Motor neuron (in vitro differentiated cells): ENCODE measurements at regions not wholly inside any gene's neighbourhood (a gene's known extent, or its start where the extent isn't known, plus 50 kb on each side); places are given as distances from the start of the nearest gene placed in this dataset.
"Not testable (repeated sequence)": the region's sequence is repeated elsewhere in the genome, so short reads cannot be mapped to it uniquely, and the experiment has no call there.

ENCODE experiments used
- ATAC-seq, 8 experiments: fragments of 200-7000 bp; cut with Tn5 transposase; replicated peaks in 6 of 8; 2 replicates each; pipeline ENCODE4 v1.8.0; 2021; ENCODE audit warnings: mild to moderate bottlenecking in 8 of 8, moderate library complexity in 8 of 8
- H3K27ac ChIP-seq, 2 donors: fragments of 250-450 bp; sonication (Bioruptor Pico); 2 replicates each; pipeline ENCODE4 v1.9.0; 2021; ENCODE audit warnings: antibody characterized with exemption in 2 of 2, mild to moderate bottlenecking in 2 of 2, moderate library complexity in 1 of 2
- H3K4me1 ChIP-seq, 2 donors: fragments of 250-450 bp; sonication (Bioruptor Pico); replicated peaks in 1 of 2; 2 replicates each; pipeline ENCODE4 v1.6.1; 2021; ENCODE audit warnings: antibody characterized with exemption in 2 of 2, mild to moderate bottlenecking in 2 of 2, moderate library complexity in 1 of 2
- H3K4me3 ChIP-seq, 5 donors: fragments of 250-450 bp; sonication (Bioruptor Pico); 2 replicates each; pipeline ENCODE4 v1.9.0; 2021; ENCODE audit warnings: antibody characterized with exemption in 5 of 5, mild to moderate bottlenecking in 5 of 5, moderate library complexity in 4 of 5
- WGBS, 10 experiments: fragments of 450-650 bp; shearing (Covaris generic); methylation state at CpG; one replicate each; pipeline ENCODE4 v1.0.0; 2022; 5-methylcytosine and 5-hydroxymethylcytosine counted together
- in situ Hi-C, 9 experiments: fragments of 400-800 bp; cut with MboI; loops; one replicate each; pipeline ENCODE4 v1.15.0; 2021; ENCODE audit warnings: low sequenced_read_pairs in 9 of 9, low pct_unique_long_range_greater_than_20kb in 2 of 9; ENCODE audit not compliant: unreplicated experiment in 9 of 9

DNA sequence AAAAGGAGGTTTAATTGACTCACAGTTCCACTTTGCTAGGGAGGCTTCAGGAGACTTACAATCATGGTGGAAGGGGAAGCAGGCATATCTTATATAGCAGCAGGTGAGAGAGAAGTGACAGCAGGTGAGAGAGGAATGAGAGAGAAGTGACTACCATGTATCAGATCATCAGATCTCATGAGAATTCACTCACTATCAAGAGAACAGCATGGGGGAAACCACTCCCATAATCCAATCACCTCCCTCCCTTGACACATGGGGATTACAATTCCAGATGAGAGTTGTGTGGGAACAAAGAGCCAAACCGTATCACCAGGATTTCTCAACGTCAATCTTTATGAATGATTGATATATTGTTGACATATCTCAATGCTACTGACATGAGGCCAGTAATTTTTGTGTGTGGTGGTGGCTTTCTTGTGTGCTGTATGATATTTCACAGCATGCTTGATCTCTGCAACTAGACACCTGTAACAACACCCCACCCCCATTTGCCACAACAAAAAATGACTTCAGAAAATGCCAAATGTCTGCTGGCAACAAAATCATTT lies 1470.9 kb upstream of the SEL1L start:
- Histone ChIP-seq H3K4me1 (no peaks in the 10 kb centered on the region), H3K4me3 (no peak overlapping the region), H3K27ac (no peak overlapping the region)
- no peak for ATAC-seq
- in situ Hi-C loops: no loop called here
- 20 to 83% (median 82%) methylated on average over 1 to 2 of the region's 2 CpGs; no CpG with 5 or more reads in 6 of the 10 experiments for WGBS, 10 experiments

DNA sequence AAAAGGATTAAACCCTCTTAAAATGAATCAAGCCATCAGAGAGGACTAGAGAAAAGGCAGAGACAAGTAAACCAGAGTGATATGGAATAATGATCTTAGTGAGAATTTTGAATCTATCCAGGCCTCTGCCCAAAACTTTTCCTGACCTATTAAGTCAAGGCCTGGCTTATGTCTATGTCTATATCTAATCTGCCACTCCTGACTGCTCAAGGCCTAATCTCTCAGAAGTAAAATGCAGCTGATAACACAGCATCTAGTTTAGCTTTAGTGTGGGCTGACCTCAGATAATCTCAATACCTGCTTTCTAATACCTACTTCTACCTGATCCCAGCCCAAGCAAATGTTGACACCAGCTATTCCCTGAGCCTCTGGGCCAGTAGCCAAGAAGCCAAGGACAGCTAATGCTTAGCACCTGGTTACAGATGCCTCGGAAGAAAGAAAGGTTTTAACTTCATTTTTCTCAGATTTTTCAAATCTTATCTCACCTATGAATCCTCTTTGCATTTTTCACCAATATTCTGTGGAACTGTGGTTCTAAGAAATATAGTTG lies 1472.5 kb upstream of the SEL1L start:
- no peak for ATAC-seq
- no peak overlapping the region for H3K4me3 ChIP-seq
- in situ Hi-C loops: no loop called here
- no peaks in the 10 kb centered on the region for H3K4me1 ChIP-seq
- no peak overlapping the region for H3K27ac ChIP-seq
- 0 to 100% (median 67%) methylated on average over 1 of the region's 1 CpG; no CpG with 5 or more reads in 3 of the 10 experiments for WGBS, 10 experiments

DNA sequence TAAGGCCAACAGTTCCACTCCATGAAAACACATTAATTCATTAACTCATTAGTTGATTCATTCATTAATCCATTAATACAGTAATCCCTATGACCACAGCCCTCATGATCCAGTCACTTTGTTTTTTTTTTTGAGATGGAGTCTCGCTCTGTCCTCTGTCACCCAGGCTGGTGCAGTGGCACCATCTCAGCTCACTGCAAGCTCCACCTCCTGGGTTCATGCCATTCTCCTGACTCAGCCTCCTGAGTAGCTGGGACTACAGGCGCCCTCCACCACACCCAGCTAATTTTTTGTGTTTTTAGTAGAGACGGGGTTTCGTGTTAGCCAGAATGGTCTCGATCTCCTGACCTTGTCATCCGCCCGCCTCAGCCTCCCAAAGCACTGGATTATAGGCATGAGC lies 1473.4 kb upstream of the SEL1L start:
- H3K4me1 ChIP-seq, in situ Hi-C loops, H3K4me3 ChIP-seq, ATAC-seq, H3K27ac ChIP-seq: not testable (repeated sequence)
- WGBS, 10 experiments: 74 to 100% (median 87%) methylated on average over 1 to 7 of the region's 7 CpGs; no CpG with 5 or more reads in 2 of the 10 experiments

DNA sequence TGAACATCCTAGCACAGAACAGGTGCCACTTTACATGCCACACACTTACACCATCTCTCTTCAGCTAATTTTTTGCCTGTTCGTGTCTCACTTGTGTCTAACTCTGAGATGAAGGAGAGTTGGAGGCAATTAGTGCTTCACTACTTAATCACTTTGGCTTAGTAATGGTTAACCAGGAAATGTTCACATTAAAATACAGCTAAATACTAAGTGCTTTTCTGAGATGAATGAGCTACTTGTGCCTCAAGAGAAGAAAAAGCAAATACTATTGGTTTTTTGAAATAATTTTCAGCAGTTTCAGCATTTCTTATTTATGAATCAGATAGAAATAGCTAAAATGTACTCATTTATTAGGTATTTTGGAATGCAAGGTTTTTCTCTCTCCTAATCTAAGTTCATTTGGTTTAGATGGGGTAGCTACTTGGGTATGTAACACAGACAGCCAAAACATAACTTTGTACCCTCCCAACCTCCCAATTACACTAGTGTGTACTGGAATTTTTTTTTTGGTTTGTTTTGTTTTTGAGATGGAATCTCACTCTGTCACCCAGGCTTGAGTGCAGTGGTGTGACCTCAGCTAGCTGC lies 1474.1 kb upstream of the SEL1L start:
- in situ Hi-C loops: no loop called here
- Histone ChIP-seq H3K4me1 (no peaks in the 10 kb centered on the region), H3K27ac (no peak overlapping the region), H3K4me3 (no peak overlapping the region)
- 29 to 100% (median 55%) methylated on average over 1 of the region's 1 CpG; no CpG with 5 or more reads in 4 of the 10 experiments for WGBS, 10 experiments
- no peak for ATAC-seq

DNA sequence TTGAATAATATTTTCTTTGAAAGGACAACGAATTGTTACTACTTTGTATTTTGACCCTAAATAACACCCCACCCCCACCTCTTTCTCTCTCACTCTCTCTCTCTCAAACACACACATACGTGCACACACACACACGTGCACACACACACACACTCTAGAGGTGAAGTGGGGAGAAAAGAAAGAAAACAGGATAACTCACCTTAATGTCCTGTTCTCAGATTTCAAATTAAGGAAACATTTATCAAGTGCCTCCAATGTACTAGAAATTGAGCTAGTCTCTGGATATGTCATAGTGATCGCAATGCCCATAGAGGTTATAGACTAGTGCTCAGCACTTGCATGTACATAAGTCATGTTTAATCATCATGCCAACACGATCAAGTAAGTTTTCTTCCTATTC lies 1483.6 kb upstream of the SEL1L start:
- Histone ChIP-seq H3K4me1 (peaks cover 0 to 4% of the 10 kb centered on the region in 2 donors), H3K27ac (no peak overlapping the region), H3K4me3 (no peak overlapping the region)
- WGBS, 10 experiments: 0 to 100% (median 72%) methylated on average over 1 to 3 of the region's 5 CpGs
- in situ Hi-C loops: no loop called here
- no peak for ATAC-seq

DNA sequence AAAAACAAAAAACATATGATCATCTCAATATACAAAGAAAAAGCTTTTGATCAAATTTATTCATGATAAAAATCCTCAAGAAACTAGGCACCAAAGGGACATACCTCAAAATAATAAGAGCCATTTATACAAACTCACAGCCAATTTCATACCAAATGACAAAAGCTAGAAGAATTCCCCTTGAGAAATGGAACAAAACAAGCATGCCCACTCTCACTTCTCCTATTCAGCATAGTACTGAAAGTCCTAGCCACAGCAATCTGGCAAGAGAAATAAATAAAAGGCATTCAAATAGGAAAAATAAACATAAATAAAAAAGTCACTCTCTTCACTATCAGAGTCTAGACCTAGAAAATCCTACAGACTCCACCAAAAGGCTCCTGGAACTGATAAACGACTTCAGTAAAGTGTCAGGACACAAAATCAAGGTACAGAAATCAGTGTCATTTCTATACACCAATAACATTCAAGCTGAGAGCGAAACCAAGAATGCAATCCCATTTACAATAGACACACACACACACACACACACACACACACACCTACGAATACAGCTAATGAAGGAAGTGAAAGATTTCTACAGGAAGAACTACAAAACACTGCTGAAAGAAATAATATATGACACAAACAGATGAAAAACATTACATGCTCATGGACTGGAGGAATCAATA lies 1486.2 kb upstream of the SEL1L start:
- Histone ChIP-seq H3K4me3 (no peak overlapping the region), H3K27ac (no peak overlapping the region), H3K4me1 (peaks cover 0 to 4% of the 10 kb centered on the region in 2 donors)
- no peak for ATAC-seq
- WGBS, 10 experiments: 0 to 100% (median 56%) methylated on average over 1 to 3 of the region's 3 CpGs; no CpG with 5 or more reads in 2 of the 10 experiments
- in situ Hi-C loops: no loop called here

DNA sequence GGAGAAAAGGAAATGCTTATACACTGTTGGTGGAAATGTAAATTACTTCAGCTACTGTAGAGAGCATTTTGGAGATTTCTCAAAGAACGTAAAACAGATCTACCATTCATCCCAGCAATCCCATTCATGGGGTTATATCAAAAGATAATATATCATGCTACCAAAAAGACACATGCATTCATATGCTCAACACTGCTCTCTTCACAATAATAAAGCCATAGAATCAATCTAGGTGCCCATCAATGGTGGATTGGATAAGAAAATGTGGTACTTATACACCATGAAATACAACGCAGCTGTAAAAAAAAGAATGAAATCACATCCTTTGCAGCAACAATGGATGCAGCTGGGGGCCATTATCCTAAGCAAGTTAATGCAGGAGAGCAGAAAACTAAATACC lies 1487.7 kb upstream of the SEL1L start:
- no peak overlapping the region for H3K4me3 ChIP-seq
- 10 to 43% (median 39%) methylated on average over 1 to 2 of the region's 2 CpGs; no CpG with 5 or more reads in 2 of the 10 experiments for WGBS, 10 experiments
- H3K4me1 ChIP-seq: peaks cover 0 to 4% of the 10 kb centered on the region in 2 donors
- ATAC-seq: peak in 3 of 8 experiments; percentile 43 to 62 (median 61)
- in situ Hi-C loops: no loop called here
- no peak overlapping the region for H3K27ac ChIP-seq

DNA sequence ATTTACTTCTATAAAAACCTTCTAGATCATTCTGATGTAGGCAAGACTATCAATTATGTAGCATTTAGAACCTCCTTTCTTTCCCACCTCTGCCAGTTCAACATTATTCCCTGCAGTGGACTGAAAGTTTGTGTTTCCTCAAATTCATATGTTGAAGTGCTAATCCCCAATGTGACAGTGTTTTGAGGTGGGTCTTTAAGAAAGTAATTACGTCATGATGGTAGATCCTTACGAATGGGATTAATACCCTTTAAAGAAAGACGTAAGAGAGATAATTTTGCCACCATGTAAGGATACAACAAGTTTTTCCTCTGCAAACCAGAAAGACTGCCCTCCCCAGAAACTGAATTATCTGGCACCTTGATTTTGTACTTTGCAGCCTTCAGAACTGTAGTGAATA lies 1489.7 kb upstream of the SEL1L start:
- peaks cover 0 to 4% of the 10 kb centered on the region in 2 donors for H3K4me1 ChIP-seq
- no peak overlapping the region for H3K27ac ChIP-seq
- in situ Hi-C loops: no loop called here
- no peak for ATAC-seq
- H3K4me3 ChIP-seq: no peak overlapping the region
- WGBS, 10 experiments: 0 to 100% (median 90%) methylated on average over 1 to 3 of the region's 3 CpGs

DNA sequence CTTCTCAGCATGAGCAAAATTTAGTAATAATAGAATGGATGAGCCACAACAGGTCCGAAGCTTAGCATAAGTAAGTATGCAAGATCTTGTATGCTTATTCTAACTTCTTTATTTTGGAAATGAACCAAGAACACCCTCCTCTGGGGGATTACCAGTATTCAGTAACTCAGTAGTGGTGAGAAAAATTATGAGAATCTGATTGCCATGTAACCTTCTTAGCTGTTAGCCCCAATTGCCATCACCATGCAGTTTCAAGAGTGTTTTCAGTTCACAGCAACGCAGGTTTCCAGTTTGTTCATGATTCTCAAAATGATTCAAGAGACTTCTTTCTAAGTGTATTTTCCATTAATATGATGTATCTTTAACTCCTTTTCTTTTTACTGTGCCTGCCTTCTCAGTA lies 1507.6 kb upstream of the SEL1L start:
- Histone ChIP-seq H3K4me3 (no peak overlapping the region), H3K4me1 (no peaks in the 10 kb centered on the region), H3K27ac (no peak overlapping the region)
- WGBS, 10 experiments: 0 to 100% (median 69%) methylated on average over 1 to 2 of the region's 2 CpGs; no CpG with 5 or more reads in 1 of the 10 experiments
- in situ Hi-C loops: no loop called here
- no peak for ATAC-seq

DNA sequence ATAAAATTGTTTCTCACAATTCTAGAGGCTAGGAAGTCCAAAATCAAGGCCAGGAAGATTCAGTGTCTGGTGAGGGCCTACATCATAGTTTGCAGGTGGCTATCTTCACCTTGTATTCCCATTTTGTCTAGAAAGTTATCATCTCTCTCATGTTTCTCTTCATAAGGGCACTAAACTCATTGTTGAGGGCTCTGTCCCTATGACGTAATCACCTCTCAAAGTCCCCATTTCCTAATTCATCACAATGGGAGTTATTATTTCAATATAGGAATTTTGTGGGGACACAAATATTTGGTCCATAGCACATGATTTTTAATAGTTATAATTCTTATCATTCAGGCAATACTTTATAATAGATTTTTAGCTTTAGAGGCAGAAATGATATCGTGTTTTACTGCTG lies 1509.2 kb upstream of the SEL1L start:
- no peak overlapping the region for H3K4me3 ChIP-seq
- WGBS, 10 experiments: 0 to 100% (median 79%) methylated on average over 1 to 2 of the region's 2 CpGs; no CpG with 5 or more reads in 2 of the 10 experiments
- no peak overlapping the region for H3K27ac ChIP-seq
- no peak for ATAC-seq
- in situ Hi-C loops: no loop called here
- H3K4me1 ChIP-seq: peaks cover 0 to 3% of the 10 kb centered on the region in 2 donors

DNA sequence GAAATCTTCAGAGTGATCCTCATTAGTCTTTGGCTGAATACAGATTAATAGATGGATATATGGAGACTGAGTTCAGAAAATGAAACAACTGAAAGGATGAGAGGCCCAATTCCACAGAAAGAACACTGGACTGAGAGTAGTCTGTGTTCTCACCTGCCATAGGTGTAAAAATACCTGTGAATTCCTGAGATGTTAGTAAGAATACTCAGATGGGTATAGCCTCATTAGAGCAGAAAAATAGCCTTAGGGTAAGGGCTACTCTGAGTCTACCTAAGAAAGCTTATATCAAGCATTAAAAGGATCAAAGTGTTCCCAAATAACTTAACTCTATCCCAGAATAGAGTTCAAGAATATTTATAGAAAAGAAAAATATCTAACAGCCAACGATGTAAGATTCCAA lies 1510.3 kb upstream of the SEL1L start:
- in situ Hi-C loops: no loop called here
- ATAC-seq: no peak
- no peak overlapping the region for H3K4me3 ChIP-seq
- H3K4me1 ChIP-seq: peaks cover 0 to 3% of the 10 kb centered on the region in 2 donors
- WGBS, 10 experiments: 0 to 100% (median 80%) methylated on average over 1 of the region's 1 CpG; no CpG with 5 or more reads in 1 of the 10 experiments
- no peak overlapping the region for H3K27ac ChIP-seq

DNA sequence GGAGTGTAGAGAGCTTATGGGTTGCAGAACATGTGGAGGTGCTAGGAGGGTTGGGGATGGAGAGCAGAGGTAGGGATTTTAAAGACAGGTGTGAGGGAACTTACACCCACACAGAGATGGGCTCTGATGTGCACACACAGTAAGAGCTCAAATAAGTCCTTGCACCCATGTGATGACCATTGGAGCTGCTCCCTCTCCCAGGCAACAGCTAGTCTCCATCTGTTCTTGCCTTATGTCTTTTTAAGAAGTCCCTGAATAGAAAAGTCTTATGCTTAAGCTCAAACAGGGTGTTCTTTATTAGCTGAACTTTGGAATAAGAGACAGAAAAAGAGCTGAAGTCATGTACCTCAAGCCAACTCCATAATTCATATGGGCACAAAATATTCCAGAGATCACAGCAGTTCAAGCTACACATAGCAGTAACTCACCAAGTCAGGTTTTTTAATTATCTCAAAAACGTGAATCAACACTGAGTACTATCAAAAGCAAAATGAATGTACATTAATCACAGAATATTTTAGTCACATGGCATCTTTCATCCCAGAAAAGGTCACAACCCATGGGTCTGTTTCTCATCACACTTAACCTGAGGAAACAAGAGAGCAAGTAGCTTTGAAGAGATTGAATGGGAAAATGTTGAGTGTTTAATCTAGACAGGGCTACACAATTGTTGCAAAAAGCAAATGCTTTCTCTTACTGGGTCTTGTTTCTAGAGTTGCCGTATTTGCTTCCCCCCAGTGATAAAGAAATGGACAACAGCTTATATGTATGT lies 1513.6 kb upstream of the SEL1L start:
- H3K4me3 ChIP-seq: no peak overlapping the region
- H3K4me1 ChIP-seq: peaks cover 0 to 3% of the 10 kb centered on the region in 2 donors
- 0 to 65% (median 36%) methylated on average over 1 to 2 of the region's 2 CpGs; no CpG with 5 or more reads in 1 of the 10 experiments for WGBS, 10 experiments
- in situ Hi-C loops: no loop called here
- ATAC-seq: peak in 5 of 8 experiments; percentile 73 to 96 (median 92)
- H3K27ac ChIP-seq: no peak overlapping the region
